ENCODE measurements at regions not wholly inside any gene's neighbourhood (a gene's known extent, or its start where the extent isn't known, plus 50 kb on each side); places are given as distances from the start of the nearest gene placed in this dataset.

- no peak for TF ChIP-seq CTCF (conservative IDR thresholded peaks at IDR 0.05; ENCODE audit: low read depth, low read length)
- no peak for TF ChIP-seq MAZ (IDR thresholded peaks at IDR 0.05; ENCODE audit: borderline replicate concordance, low read depth, low read length)
- no peak for TF ChIP-seq SMC3 (IDR thresholded peaks at IDR 0.05; ENCODE audit: low read depth, low read length)
- no peak for TF ChIP-seq POLR2A (IDR thresholded peaks at IDR 0.05; ENCODE audit: low read depth, low read length)
- TF ChIP-seq CEBPB (IDR thresholded peaks at IDR 0.05; ENCODE audit: low read depth, low read length), result no peak
- no peak for TF ChIP-seq RAD21 (IDR thresholded peaks at IDR 0.05; ENCODE audit: low read length)
- TF ChIP-seq USF2 (IDR thresholded peaks at IDR 0.05; ENCODE audit: low read depth, low read length), result no peak
- TF ChIP-seq FOS (IDR thresholded peaks at IDR 0.05; ENCODE audit: low read depth, low read length), result no peak
- no peak for TF ChIP-seq RFX5 (IDR thresholded peaks at IDR 0.05; ENCODE audit: low read depth, low read length)
These were observed 1753.5 kb downstream of the EFNA5 start for GRCh38 chr5:105917189-105917588.

All from IMR-90 (cell line).